ENCODE measurements at regions not wholly inside any gene's neighbourhood (a gene's known extent, or its start where the extent isn't known, plus 50 kb on each side); places are given as distances from the start of the nearest gene placed in this dataset.

DNA sequence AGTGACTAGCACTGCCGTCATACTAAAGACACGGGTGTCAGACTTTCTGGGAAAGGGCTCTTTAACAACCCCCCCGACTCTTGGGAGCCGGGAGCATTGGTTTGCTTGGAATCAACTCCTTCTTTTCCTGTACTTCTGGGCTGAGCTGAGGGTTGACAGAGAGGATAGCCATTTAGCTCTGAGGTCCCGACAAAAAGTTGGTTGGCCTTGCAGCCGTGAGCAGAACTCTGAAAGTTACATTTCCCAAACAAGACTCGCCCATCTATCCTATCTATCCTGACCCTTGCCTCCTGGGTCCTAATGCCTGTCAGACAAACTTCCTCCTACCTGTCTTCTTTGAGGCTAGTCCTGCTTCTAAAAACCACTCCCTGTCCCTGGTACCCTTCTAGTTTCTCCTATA lies 460.8 kb upstream of the TOM1L1 start:
- 71% methylated on average over 7 of the region's 7 CpGs for WGBS
- Histone ChIP-seq H2BK12ac (ENCODE audit: low read length in 2 of 2) (no peak overlapping the region), H3K9me3 (ENCODE audit: control insufficient read depth, low read length) (peaks cover 16% of the 10 kb centered on the region), H3K79me1 (replicated peaks; ENCODE audit: low read length, poor library complexity, severe bottlenecking) (no peaks in the 10 kb centered on the region), H2BK5ac (ENCODE audit: low read depth, low read length, poor library complexity, severe bottlenecking) (no peak overlapping the region), H3K4ac (ENCODE audit: low read depth in 1 of 2, low read length in 2 of 2) (no peak overlapping the region), H3K4me3 (ENCODE audit: insufficient read depth in 1 of 2, low read depth in 1 of 2, low read length in 2 of 2) (no peak overlapping the region), H2AK5ac (ENCODE audit: low read length, severe bottlenecking) (no peak overlapping the region), H3K18ac (ENCODE audit: low read depth in 1 of 2, low read length in 2 of 2) (no peak overlapping the region), H4K91ac (ENCODE audit: low read length) (no peak overlapping the region), H3K27ac (ENCODE audit: low read length, poor library complexity, severe bottlenecking) (no peak overlapping the region), H3K14ac (ENCODE audit: low read length in 2 of 2) (no peak overlapping the region), H2BK15ac (ENCODE audit: low read depth, poor library complexity, severe bottlenecking) (no peak overlapping the region), H3K36me3 (ENCODE audit: control insufficient read depth in 1 of 2, insufficient read depth in 2 of 2, low read depth in 1 of 2, low read length in 2 of 2) (no peaks in the 10 kb centered on the region), H3K23ac (ENCODE audit: low read length in 2 of 2) (no peak overlapping the region), H4K8ac (ENCODE audit: low read length) (no peak overlapping the region), H3K9ac (ENCODE audit: low read length) (no peak overlapping the region), H3K4me1 (ENCODE audit: control insufficient read depth, insufficient read depth, low read depth, low read length) (no peaks in the 10 kb centered on the region), H3K4me2 (ENCODE audit: low read length, poor library complexity, severe bottlenecking) (no peak overlapping the region), H2AFZ (ENCODE audit: low read depth, low read length) (no peak overlapping the region), H2BK120ac (ENCODE audit: low read depth, low read length) (no peak overlapping the region), H3K27me3 (ENCODE audit: control insufficient read depth in 1 of 2, insufficient read depth in 1 of 2, low read length in 2 of 2) (no peaks in the 10 kb centered on the region)
- DNase-seq, result no peak

GRCh38 chr17:54451051-54451450 lies 449.6 kb upstream of the TOM1L1 start:
- no peak overlapping the region for H3K23ac ChIP-seq (ENCODE audit: low read length in 2 of 2)
- H3K36me3 ChIP-seq (ENCODE audit: control insufficient read depth in 1 of 2, insufficient read depth in 2 of 2, low read depth in 1 of 2, low read length in 2 of 2), result no peaks in the 10 kb centered on the region
- H3K4ac ChIP-seq (ENCODE audit: low read depth in 1 of 2, low read length in 2 of 2), result no peak overlapping the region
- no peak overlapping the region for H3K14ac ChIP-seq (ENCODE audit: low read length in 2 of 2)
- no peak overlapping the region for H2BK12ac ChIP-seq (ENCODE audit: low read length in 2 of 2)
- H3K9ac ChIP-seq (ENCODE audit: low read length), result no peak overlapping the region
- no peaks in the 10 kb centered on the region for H3K4me1 ChIP-seq (ENCODE audit: control insufficient read depth, insufficient read depth, low read depth, low read length)
- no peak overlapping the region for H2BK120ac ChIP-seq (ENCODE audit: low read depth, low read length)
- H2BK15ac ChIP-seq (ENCODE audit: low read depth, poor library complexity, severe bottlenecking), result no peak overlapping the region
- H4K91ac ChIP-seq (ENCODE audit: low read length), result no peak overlapping the region
- H3K79me1 ChIP-seq (replicated peaks; ENCODE audit: low read length, poor library complexity, severe bottlenecking), result no peaks in the 10 kb centered on the region
- H3K4me2 ChIP-seq (ENCODE audit: low read length, poor library complexity, severe bottlenecking), result no peak overlapping the region
- H2AK5ac ChIP-seq (ENCODE audit: low read length, severe bottlenecking), result no peak overlapping the region
- no peak overlapping the region for H2AFZ ChIP-seq (ENCODE audit: low read depth, low read length)
- H3K4me3 ChIP-seq (ENCODE audit: insufficient read depth in 1 of 2, low read depth in 1 of 2, low read length in 2 of 2), result no peak overlapping the region
- H3K27me3 ChIP-seq (ENCODE audit: control insufficient read depth in 1 of 2, insufficient read depth in 1 of 2, low read length in 2 of 2), result no peaks in the 10 kb centered on the region
- H3K27ac ChIP-seq (ENCODE audit: low read length, poor library complexity, severe bottlenecking), result no peak overlapping the region
- no peak overlapping the region for H3K18ac ChIP-seq (ENCODE audit: low read depth in 1 of 2, low read length in 2 of 2)
- no peak overlapping the region for H4K8ac ChIP-seq (ENCODE audit: low read length)
- peaks cover 40% of the 10 kb centered on the region for H3K9me3 ChIP-seq (ENCODE audit: control insufficient read depth, low read length)
- no peak overlapping the region for H2BK5ac ChIP-seq (ENCODE audit: low read depth, low read length, poor library complexity, severe bottlenecking)
- no CpG with 5 or more reads among the region's 1 CpG for WGBS
- DNase-seq, result no peak

DNA sequence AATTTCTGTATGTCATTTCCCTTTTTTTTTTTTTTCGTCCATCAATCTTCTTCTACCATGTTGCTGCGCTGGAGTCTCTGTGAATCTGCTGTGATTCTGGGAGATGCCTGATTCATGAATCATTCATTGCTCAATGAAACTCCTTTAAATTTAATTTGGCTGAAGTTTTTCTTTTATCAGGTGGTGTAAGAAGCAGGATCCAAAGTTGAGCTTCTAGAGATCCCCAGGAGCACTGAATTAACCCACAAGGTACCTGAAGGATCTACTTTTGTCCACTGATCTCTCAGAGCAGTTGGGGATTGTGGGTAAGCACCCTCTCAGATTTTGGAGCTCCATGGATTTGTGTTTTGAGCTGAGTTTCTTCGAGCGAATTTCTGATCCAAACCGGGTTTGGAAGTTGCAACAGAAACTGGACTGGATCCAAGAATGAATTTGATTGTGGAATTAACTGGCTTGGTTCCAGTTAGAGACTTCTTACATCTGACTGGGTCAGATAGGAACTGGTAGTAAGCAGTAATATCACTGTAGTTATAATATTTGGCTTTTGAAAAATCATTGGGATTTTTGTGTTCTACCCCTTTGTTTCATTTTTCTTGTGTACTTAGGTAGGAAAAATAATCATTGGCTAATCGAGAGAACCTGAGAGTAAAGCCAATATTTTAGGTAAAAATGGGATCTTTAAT lies 447.8 kb upstream of the TOM1L1 start:
- 75% methylated on average over 4 of the region's 6 CpGs for WGBS
- DNase-seq, result no peak
- no peak overlapping the region for H3K27ac ChIP-seq (ENCODE audit: low read length, poor library complexity, severe bottlenecking)
- no peak overlapping the region for H3K4me2 ChIP-seq (ENCODE audit: low read length, poor library complexity, severe bottlenecking)
- H3K14ac ChIP-seq (ENCODE audit: low read length in 2 of 2), result no peak overlapping the region
- no peak overlapping the region for H2AK5ac ChIP-seq (ENCODE audit: low read length, severe bottlenecking)
- no peak overlapping the region for H2BK120ac ChIP-seq (ENCODE audit: low read depth, low read length)
- H4K91ac ChIP-seq (ENCODE audit: low read length), result no peak overlapping the region
- no peak overlapping the region for H4K8ac ChIP-seq (ENCODE audit: low read length)
- H3K4ac ChIP-seq (ENCODE audit: low read depth in 1 of 2, low read length in 2 of 2), result no peak overlapping the region
- peaks cover 50% of the 10 kb centered on the region for H3K9me3 ChIP-seq (ENCODE audit: control insufficient read depth, low read length)
- no peaks in the 10 kb centered on the region for H3K79me1 ChIP-seq (replicated peaks; ENCODE audit: low read length, poor library complexity, severe bottlenecking)
- no peak overlapping the region for H3K23ac ChIP-seq (ENCODE audit: low read length in 2 of 2)
- H3K4me1 ChIP-seq (ENCODE audit: control insufficient read depth, insufficient read depth, low read depth, low read length), result no peaks in the 10 kb centered on the region
- no peak overlapping the region for H2AFZ ChIP-seq (ENCODE audit: low read depth, low read length)
- no peak overlapping the region for H3K9ac ChIP-seq (ENCODE audit: low read length)
- H3K18ac ChIP-seq (ENCODE audit: low read depth in 1 of 2, low read length in 2 of 2), result no peak overlapping the region
- no peak overlapping the region for H2BK15ac ChIP-seq (ENCODE audit: low read depth, poor library complexity, severe bottlenecking)
- H3K27me3 ChIP-seq (ENCODE audit: control insufficient read depth in 1 of 2, insufficient read depth in 1 of 2, low read length in 2 of 2), result no peaks in the 10 kb centered on the region
- H3K4me3 ChIP-seq (ENCODE audit: insufficient read depth in 1 of 2, low read depth in 1 of 2, low read length in 2 of 2), result no peak overlapping the region
- H2BK12ac ChIP-seq (ENCODE audit: low read length in 2 of 2), result no peak overlapping the region
- no peaks in the 10 kb centered on the region for H3K36me3 ChIP-seq (ENCODE audit: control insufficient read depth in 1 of 2, insufficient read depth in 2 of 2, low read depth in 1 of 2, low read length in 2 of 2)
- H2BK5ac ChIP-seq (ENCODE audit: low read depth, low read length, poor library complexity, severe bottlenecking), result no peak overlapping the region

DNA sequence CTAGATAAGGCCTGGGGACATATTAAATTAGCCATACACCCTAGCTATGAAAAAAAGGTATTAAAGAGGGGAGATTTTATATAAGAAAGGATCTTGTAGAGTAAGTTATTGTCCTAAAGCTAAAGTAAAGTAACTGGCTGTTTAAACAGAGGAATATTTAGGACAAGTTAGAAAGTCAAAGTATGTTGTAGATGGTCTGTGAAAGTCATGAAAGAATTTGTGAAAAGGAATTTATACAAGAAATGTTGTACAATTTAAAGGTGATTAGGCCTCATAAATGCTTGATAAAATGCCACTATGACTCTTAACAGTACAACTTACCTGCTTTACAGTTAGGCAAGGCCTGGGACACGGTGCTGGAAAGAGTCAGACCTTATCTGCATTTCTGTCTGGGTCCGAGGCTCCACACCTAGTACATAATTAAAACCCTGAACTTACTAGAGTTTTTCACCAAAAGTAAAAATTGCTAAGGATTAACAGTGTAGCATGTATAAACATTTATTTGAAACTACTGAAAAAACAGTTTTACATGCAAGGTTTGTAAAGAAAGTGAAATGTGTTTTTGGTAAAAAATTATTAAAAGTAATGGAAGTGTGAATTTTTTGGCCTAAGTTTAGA lies 445.3 kb upstream of the TOM1L1 start:
- no peak for DNase-seq
- H3K23ac ChIP-seq (ENCODE audit: low read length in 2 of 2), result no peak overlapping the region
- H4K91ac ChIP-seq (ENCODE audit: low read length), result no peak overlapping the region
- H3K9ac ChIP-seq (ENCODE audit: low read length), result no peak overlapping the region
- no peak overlapping the region for H3K27ac ChIP-seq (ENCODE audit: low read length, poor library complexity, severe bottlenecking)
- H2BK12ac ChIP-seq (ENCODE audit: low read length in 2 of 2), result no peak overlapping the region
- H2AFZ ChIP-seq (ENCODE audit: low read depth, low read length), result no peak overlapping the region
- H4K8ac ChIP-seq (ENCODE audit: low read length), result no peak overlapping the region
- H3K4me2 ChIP-seq (ENCODE audit: low read length, poor library complexity, severe bottlenecking), result no peak overlapping the region
- H3K27me3 ChIP-seq (ENCODE audit: control insufficient read depth in 1 of 2, insufficient read depth in 1 of 2, low read length in 2 of 2), result no peaks in the 10 kb centered on the region
- no peaks in the 10 kb centered on the region for H3K36me3 ChIP-seq (ENCODE audit: control insufficient read depth in 1 of 2, insufficient read depth in 2 of 2, low read depth in 1 of 2, low read length in 2 of 2)
- H3K18ac ChIP-seq (ENCODE audit: low read depth in 1 of 2, low read length in 2 of 2), result no peak overlapping the region
- peaks cover 60% of the 10 kb centered on the region for H3K9me3 ChIP-seq (ENCODE audit: control insufficient read depth, low read length)
- no peak overlapping the region for H3K4me3 ChIP-seq (ENCODE audit: insufficient read depth in 1 of 2, low read depth in 1 of 2, low read length in 2 of 2)
- no peak overlapping the region for H3K4ac ChIP-seq (ENCODE audit: low read depth in 1 of 2, low read length in 2 of 2)
- no peak overlapping the region for H2AK5ac ChIP-seq (ENCODE audit: low read length, severe bottlenecking)
- H3K14ac ChIP-seq (ENCODE audit: low read length in 2 of 2), result no peak overlapping the region
- H3K79me1 ChIP-seq (replicated peaks; ENCODE audit: low read length, poor library complexity, severe bottlenecking), result no peaks in the 10 kb centered on the region
- H2BK5ac ChIP-seq (ENCODE audit: low read depth, low read length, poor library complexity, severe bottlenecking), result no peak overlapping the region
- no peak overlapping the region for H2BK120ac ChIP-seq (ENCODE audit: low read depth, low read length)
- H2BK15ac ChIP-seq (ENCODE audit: low read depth, poor library complexity, severe bottlenecking), result no peak overlapping the region
- H3K4me1 ChIP-seq (ENCODE audit: control insufficient read depth, insufficient read depth, low read depth, low read length), result no peaks in the 10 kb centered on the region
- 22% methylated on average over 1 of the region's 2 CpGs for WGBS
